Skin of body (tissue), 1 donor: ENCODE measurements at regions not wholly inside any gene's neighbourhood (a gene's known extent, or its start where the extent isn't known, plus 50 kb on each side); places are given as distances from the start of the nearest gene placed in this dataset.
A peak's percentile ranks its signal among the peaks of the same experiment; 100 is the strongest.
"Not testable (repeated sequence)": the region's sequence is repeated elsewhere in the genome, so short reads cannot be mapped to it uniquely, and the experiment has no call there.

Experiments used
- DNase-seq: peaks from one replicate; lab custom pipeline; 2025; lab: John Stamatoyannopoulos, UW

DNA sequence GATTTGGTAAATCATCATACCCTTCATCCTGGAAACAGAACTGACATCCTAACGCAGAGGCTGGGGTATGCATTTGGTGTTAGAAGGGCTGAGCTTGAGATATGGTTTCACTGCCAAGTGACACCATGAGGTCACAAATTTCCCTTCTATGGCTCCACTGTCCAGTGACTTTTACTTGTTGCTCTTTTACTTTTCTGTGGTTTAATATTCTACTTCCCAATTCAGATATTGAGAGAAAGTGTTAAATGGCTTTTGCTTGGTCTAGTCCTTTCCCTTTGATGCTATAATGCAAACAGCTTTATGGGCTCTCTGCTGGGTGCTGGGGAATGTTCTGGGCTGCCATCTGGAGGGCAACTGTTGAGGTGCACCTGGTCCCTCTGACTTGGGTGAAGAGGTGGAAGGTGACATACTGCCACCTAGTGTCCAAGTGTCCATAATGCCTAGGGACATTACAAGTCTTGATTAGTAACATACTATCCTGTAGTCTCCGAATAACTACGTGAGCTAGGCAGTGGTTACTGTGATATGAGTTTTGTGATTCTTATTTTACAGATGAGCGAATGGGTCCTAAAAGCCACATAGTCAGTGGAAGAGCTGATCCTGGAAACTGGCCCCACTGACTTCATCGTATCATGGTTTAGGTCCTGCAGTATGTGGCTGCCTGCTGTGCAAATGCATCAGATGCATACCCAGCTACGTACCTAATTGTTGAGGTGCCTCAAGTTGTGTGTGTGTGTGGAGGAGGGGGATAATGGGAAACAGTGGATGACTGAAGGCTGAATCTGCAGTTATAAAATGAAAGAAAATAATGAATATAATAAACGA, 149.1 kb upstream of the RAG2 start:
- peak; percentile 79 for DNase-seq

DNA sequence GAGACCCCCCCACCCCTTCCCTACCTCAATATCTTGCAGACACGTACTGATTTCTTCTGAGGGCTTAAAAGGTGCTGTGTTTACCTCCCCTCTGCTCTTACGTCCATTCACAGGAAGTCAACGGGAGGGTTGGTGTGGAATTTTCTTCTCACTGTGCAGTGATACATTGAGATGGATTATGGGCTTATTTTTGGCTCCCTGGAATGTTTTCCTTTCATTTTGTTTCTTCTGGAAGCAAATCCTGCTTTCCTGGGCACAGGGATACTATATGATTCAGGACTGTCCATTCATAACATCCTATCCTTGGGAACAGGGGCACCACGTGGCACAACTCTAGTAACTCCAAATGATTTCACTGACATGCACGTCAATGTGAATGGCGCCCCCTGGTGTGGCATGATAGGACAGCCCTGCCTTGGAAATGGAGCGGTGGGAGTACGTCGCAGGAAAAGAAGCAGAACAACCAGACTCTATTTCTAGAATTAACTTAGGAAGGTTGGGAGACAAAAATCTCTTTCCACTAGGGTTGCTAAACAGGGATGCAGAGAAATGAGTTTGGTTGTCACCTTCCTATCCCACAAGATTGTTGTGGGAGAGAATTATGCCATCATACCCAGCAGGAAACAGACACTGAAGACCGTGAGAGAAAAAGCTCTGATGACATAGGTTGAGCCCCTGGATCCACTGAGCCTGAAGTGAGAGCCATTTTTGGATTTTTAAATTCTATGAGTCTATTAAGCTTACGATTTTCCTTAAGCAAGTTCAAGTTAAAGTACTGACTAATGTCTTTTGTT, 146.5 kb upstream of the RAG2 start:
- peak; percentile 5 for DNase-seq

DNA sequence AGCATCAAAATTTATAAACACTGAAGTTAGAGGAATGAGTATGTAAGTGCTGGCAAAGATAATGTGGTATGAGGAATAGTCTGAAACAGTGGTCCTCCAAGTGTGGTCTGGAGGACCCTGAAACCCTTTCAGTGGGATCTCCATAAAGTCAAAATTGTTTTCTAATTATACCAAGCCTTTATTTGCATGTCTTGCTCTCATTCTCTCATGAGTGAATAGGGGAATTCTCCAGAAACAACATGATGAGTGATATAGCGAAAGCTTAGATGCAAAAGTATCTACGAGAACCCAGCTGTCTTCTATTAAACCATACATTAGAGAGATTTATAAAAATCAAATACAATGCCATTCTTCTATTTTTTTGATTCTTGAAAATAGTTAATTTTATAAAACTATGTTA, 145.0 kb upstream of the RAG2 start:
- DNase-seq = no peak

DNA sequence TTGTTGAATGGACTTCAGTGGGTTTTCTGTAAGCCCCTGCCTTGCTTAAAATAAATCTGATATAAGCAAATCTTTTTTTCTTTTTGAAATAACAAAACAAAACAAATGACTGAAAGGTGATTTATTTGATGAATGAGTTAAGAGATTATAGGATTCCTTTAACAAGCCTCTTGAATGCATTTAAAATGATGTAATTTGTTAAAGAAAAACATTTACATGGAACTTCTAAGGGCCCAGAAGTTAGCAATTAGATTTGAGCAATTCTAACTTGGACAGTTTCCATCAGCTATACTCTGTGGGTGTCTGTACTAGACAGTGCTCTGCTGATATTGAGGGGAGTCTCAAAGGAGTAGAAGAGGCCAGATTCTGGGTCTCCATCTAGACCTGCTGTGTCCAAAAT, 143.5 kb upstream of the RAG2 start:
- peak; percentile 35 for DNase-seq

DNA sequence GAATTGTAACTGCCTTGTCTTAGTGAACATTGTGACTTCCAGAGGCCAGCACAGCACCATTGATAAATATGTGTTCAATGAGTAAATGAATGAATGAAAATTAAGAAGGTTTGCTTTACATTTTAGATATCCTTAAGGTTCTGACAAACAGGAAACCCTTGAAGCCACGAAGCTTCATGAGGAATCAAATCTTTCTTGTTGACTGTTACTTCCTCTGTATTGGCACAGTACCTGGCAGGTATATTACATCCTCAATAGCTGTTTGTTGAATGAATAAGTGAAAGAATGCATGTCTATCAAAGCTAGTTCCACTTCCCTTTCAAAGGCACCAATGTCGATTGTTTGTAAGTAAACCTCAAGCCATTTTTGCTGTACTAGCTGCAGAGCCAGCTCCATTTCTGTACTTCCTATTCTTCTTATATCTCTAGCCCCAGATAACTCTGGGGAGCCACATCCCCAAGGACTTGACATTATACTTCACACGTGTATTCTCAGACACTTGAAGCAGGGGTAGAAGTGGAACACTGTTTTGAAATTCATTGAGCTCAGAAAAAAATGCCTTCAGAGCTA, 140.3 kb upstream of the RAG2 start:
- no peak for DNase-seq

DNA sequence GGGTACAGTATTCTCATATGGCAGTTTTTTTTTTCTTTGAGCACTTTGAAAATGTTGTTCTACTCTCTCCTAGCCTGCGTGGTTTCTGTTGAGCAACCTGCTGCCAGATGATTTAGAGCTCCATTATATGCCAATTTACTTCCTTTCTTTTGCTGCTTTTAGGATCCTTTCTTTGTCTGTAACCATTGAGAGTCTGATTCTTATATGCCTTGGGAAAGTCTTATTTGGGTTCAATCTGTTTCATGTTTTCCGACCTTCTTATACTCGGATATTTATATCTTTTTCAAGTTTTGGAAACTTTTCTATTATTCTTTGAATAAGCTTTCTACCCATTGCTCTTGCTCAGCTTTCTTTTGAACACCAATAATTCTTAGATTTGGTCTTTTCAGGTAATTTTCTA, 138.1 kb upstream of the RAG2 start:
- DNase-seq = no peak

DNA sequence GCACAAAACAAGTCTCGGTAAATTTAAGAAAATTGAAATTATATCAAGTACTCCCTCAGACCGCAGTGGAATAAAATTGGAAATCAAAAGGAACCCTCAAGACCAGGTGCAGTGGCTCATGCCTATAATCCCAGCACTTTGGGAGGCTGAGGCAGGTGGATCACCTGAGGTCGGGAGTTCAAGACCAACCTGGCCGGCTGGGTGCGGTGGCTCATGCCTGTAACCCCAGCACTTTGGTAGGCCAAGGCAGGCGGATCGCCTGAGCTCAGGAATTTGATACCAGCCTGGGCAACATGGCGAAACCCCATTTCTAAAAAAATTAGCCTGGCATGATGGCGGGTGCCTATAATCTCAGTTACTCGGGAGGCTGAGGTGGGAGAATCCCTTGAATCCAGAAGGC, 135.7 kb upstream of the RAG2 start:
- not testable (repeated sequence) for DNase-seq

DNA sequence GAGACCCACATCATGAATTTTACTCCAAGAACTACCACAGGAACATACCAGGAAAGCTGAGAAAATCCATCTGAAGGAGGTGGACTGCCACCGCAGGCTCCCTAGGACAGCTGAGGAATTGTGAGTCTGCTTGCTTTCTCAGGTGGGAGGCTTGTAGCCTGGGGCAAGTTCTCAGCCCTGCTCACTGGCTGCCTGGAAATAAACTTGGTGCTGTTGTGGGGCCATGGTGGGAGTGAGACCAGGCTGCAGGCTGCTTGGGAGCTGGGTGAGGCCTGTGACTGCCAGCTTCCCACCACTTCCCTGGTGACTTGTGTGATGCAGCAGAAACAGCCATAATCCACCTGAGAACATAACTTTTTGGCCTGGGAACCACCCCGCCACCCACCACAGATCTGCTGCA, 132.7 kb upstream of the RAG2 start:
- no peak for DNase-seq

DNA sequence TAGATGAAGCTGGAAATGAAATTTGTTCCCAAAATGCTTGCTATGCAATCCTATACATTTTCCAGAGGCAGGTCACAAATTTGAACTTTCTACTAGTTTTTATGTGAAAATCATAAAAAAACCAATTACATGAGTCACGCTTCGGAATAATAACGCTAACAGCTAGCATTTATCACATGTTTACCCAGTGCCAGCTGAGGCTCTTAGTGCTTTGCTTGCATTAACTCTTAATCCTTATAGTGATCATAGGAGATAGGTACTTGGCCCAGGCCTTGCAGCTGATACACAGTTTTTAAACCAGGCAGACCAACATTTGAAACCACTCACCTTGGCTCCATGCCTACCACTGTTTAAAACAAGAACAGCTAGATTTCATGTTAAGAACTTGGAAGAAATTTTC, 131.8 kb upstream of the RAG2 start:
- no peak for DNase-seq

DNA sequence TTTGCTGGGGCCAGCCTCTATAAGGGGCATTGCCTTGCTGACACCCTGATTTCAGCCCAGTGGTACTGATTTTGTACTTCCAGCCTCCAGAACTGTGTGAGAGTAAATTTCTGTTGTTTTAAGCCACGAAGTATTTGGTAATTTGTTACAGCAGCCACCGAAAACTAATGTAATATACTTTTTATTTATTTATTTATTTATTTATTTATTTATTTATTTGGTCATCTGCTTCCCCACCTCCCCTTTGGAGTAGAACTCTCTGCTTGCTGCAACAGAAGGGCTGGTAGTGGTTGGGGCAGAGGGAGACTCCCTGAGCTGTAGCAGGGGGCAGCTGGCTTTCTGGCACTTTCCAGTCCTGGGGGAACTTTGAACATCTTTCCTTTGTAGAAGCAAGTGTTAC, 128.4 kb upstream of the RAG2 start:
- DNase-seq = no peak

DNA sequence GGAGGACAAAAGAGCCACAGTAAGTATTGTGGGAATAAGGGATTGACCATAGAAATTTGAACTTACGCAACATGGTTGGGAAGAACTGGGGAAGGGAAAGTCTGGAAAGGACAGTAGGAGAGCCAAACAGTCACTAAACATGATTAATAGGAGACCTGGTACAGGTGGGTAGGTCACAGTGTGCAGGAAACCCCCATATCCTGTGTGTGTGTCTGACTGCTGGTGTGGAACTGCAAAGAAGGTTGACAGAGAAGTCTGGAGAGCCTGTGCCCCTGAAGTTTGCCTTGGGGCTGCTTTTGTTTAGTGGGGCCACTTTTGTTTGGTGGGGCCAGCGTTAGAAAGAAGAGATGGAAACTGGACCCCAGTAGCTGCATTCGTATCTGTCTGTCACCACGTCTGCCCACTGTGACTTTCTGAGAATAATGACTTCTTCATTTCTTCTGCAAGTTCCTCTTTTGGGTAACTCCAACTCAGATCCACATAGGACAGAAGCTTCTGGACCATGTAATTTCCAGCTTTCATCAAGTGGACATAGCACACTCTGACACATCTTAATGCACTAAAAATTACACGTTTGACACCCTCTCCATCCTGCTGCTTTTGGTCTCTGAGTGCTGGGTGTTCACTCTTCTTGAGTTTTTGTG, 126.8 kb upstream of the RAG2 start:
- no peak for DNase-seq

DNA sequence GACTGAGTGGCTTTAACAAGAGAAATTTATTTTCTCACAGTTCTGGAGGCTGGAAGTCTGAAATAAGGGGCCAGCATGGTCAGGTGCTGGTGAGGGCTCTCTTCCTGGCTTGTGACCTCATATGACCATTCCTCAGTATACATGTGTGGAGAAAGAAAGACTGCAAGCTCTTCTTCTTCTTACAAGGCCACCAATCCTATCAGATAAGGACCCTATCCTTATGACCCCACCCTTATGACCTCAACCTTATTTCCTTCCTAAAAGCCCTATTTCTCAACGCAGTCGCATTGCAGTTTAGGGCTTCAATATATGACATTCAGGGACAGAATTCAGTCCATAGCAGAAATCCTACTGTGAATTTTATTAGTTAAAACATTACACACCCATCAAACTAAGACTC, 124.4 kb upstream of the RAG2 start:
- DNase-seq = no peak

DNA sequence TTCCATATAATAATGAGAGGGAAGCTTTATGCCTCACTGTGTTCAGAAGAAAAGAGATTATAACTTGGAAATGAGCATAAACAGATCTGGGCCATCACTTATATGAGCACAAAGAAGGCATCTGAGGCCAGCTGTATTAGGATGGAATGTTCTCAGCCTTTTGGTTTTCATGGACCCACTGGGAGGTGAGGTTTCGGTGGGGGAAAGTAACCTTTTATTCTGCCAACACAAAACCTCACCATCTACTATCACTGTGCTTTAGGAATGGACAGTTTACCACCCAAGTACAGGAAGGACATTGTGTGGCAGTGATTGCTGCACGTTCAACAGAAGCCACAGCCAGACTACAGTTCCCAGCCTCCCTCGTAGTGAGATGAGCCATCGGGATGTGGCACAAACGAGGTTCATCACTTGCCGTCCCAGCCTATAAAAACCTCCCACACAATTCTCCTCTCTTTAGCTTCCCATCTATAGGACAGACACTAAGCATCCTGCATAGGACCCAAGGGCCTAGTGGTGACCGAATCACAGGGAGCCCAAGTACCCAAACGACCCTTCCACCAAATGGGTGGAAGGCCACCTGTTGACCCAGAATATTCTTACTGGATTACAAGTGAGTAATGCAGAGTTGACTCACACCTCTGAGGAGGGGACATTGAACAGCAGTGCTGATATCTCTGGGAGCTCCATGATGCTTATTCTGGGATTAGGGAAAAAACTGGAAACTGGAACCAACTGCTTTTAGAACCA, 121.5 kb upstream of the RAG2 start:
- DNase-seq = no peak

DNA sequence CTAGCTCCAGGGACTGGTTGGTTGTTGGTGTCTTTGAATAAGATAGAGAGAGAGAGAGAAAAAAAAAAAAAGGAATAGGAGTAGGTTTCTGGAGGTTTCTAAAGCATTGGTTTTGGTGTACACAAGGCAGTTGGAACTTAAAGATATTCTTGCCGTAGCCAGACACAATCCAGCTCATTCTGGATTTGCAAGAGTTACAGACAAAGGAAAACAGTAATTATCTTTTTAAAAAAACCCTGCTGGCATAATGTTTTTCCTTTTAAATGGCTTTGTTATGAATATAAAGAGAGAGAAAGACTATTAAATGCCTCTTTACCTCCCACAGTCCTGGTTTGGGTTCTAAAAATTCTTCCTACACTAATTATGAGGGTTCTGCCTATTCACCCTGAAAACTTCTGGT, 120.4 kb upstream of the RAG2 start:
- no peak for DNase-seq

DNA sequence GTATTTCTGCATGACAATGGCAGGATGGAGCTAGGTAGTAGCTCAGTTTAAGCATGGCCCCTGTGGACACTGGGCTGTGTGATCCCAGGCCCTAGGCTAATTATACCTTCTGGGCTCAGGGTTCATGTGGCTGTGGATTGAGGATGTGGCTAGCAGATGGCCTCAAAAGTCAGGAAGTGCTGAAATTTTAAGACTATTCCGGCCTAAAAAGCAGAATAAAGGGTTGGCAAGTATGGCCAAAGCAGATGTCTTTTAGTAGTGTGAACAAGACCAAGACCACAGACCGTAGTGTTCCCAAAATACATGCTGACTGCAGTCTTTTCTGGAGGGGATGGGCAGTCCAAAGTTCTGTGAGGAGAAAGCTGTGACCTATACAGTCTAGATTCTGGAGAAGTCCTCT, 115.7 kb upstream of the RAG2 start:
- peak; percentile 4 for DNase-seq

DNA sequence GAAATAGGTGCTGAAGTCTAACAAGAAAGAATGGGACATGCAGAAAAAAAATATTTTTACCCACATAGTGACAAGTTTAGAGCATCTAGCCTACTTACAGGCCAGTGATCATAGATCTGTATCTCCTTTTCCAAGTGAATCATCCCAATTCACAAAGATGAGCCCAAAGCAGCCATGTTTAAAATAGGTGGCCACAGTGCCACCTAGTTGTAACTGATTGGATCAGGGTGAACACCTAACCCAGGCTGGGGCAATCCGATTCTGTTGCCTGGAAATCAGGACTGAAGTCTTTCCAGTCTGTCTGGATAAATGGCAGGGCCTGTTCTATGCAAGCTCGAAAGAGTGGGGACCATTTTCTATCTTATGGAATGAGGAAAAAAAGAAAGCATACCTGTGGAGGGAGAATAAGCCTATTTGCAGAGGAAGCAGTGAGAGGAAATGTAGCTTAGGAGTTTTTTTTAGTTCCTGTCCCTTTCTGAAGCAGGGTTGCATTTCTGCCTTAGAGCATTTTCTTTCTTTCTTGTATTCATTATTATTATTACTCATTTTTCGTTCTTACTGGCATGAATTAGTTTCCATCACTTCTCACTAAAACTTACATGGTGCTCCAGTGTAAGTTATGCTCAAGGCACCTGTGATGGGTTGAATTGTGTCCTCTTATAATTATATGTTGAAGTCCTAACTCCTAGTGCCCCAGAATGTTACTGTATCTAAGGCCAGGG, 113.2 kb upstream of the RAG2 start:
- DNase-seq = no peak
